H1 (cell line): ENCODE measurements at regions not wholly inside any gene's neighbourhood (a gene's known extent, or its start where the extent isn't known, plus 50 kb on each side); places are given as distances from the start of the nearest gene placed in this dataset.

Source experiments
- CTCF ChIA-PET: fragments of 300-600 bp; sonication (Branson Sonifier 250); formaldehyde crosslinking; loops from one replicate; lab custom pipeline; 2021; ENCODE audit not compliant: partially characterized antibody; lab: Charles Lee
- POLR2A ChIA-PET: fragments of 300-600 bp; sonication (Branson Sonifier 250); formaldehyde crosslinking; loops from one replicate; lab custom pipeline; 2021; ENCODE audit warnings: inconsistent platforms; ENCODE audit not compliant: partially characterized antibody; lab: Charles Lee
- DNase-seq, 2 experiments: peaks; one replicate each; pipeline versions ENCODE4 v3.0.0 to v3.0.0-alpha.2; 2010 to 2022; ENCODE audit warnings: low spot score in 2 of 2, low read depth in 1 of 2, mixed read lengths in 1 of 2
- FAIRE-seq: peaks from 2 replicates; lab custom pipeline; 2011; peaks lifted over from hg19 to GRCh38; lab: Jason Lieb, UNC
- H2AFZ ChIP-seq: 2 replicates; pipeline ENCODE4 v1.8.1; 2012; ENCODE audit warnings: low read length, inconsistent platforms
- H2AK5ac ChIP-seq: 2 replicates; pipeline ENCODE4 v1.6.1; 2013; ENCODE audit warnings: low read depth, low read length
- H2BK120ac ChIP-seq: replicated peaks from 2 replicates; pipeline ENCODE3; 2013; ENCODE audit warnings: low read depth, low read length, inconsistent platforms
- H2BK12ac ChIP-seq: 2 replicates; pipeline ENCODE4 v1.6.1; 2013; ENCODE audit warnings: low read depth, low read length
- H2BK15ac ChIP-seq: 2 replicates; pipeline ENCODE4 v1.6.1; 2013; ENCODE audit warnings: low read length
- H2BK20ac ChIP-seq: 2 replicates; pipeline ENCODE4 v1.6.1; 2013; ENCODE audit warnings: low read length
- H2BK5ac ChIP-seq: 2 replicates; pipeline ENCODE4 v1.6.1; 2013; ENCODE audit warnings: low read depth, low read length
- H3K14ac ChIP-seq: 2 replicates; pipeline ENCODE4 v1.6.1; 2013; ENCODE audit warnings: inconsistent platforms; ENCODE audit not compliant: insufficient read length
- H3K18ac ChIP-seq: 2 replicates; pipeline ENCODE4 v1.6.1; 2013; ENCODE audit warnings: low read length; ENCODE audit errors: extremely low read depth
- H3K23ac ChIP-seq: 2 replicates; pipeline ENCODE4 v1.6.1; 2013; ENCODE audit warnings: inconsistent platforms; ENCODE audit not compliant: insufficient read length
- H3K23me2 ChIP-seq: 2 replicates; pipeline ENCODE4 v1.6.1; 2013; ENCODE audit warnings: low read depth, low read length
- H3K27ac ChIP-seq: 2 replicates; pipeline ENCODE4 v1.6.1; 2011; ENCODE audit warnings: low read depth, low read length, inconsistent platforms
- H3K27me3 ChIP-seq, 4 experiments: replicated peaks in 1 of 4; 1 replicate in 1 of 4; 2 replicates in 3 of 4; pipeline versions ENCODE4 v1.6.1 to v1.8.1; 2011 to 2013; ENCODE audit warnings: low read length in 3 of 4, mild to moderate bottlenecking in 3 of 4, inconsistent platforms in 2 of 4, mixed read lengths in 2 of 4, moderate library complexity in 1 of 4; ENCODE audit not compliant: control insufficient read depth in 3 of 4, insufficient read depth in 3 of 4; ENCODE audit errors: extremely low read depth in 1 of 4
- H3K36me3 ChIP-seq, 4 experiments: 2 replicates each; pipeline versions ENCODE4 v1.6.1 to v1.8.1; 2011 to 2013; ENCODE audit warnings: mild to moderate bottlenecking in 4 of 4, low read length in 3 of 4, moderate library complexity in 2 of 4, control low read depth in 1 of 4, inconsistent platforms in 1 of 4; ENCODE audit not compliant: insufficient read depth in 4 of 4, control insufficient read depth in 2 of 4
- H3K4ac ChIP-seq: replicated peaks from 2 replicates; pipeline ENCODE3; 2013; ENCODE audit warnings: low read length, low read depth, mixed read lengths, inconsistent platforms; ENCODE audit not compliant: insufficient read length
- H3K4me1 ChIP-seq, 4 experiments: replicated peaks in 1 of 4; 1 replicate in 1 of 4; 2 replicates in 3 of 4; pipeline versions ENCODE4 v1.6.1 to v1.8.1; 2011 to 2013; ENCODE audit warnings: low read length in 3 of 4, inconsistent platforms in 2 of 4, mixed read lengths in 1 of 4; ENCODE audit not compliant: insufficient read depth in 4 of 4, control insufficient read depth in 3 of 4
- H3K4me2 ChIP-seq, 2 experiments: 2 replicates each; pipeline versions ENCODE4 v1.6.1 to v1.8.1; 2011 to 2013; ENCODE audit warnings: low read depth in 2 of 2, low read length in 2 of 2, control low read depth in 1 of 2, inconsistent platforms in 1 of 2, mild to moderate bottlenecking in 1 of 2; ENCODE audit not compliant: insufficient read depth in 1 of 2
- H3K4me3 ChIP-seq, 4 experiments: fragments of 200-600, 300-600 bp in 1 of 4; sonication (generic), shearing (Covaris generic), sonication (Bioruptor Twin) in 1 of 4; 2 replicates each; pipeline versions ENCODE4 v1.5.1 to v1.8.1; 2011 to 2016; ENCODE audit warnings: low read length in 4 of 4, low read depth in 3 of 4, control low read depth in 2 of 4, inconsistent platforms in 2 of 4, mild to moderate bottlenecking in 2 of 4, mixed read lengths in 1 of 4, moderate library complexity in 1 of 4; ENCODE audit not compliant: insufficient read depth in 2 of 4; ENCODE audit errors: extremely low read depth in 1 of 4
- H3K56ac ChIP-seq: replicated peaks from 2 replicates; pipeline ENCODE3; 2013; ENCODE audit warnings: low read depth, mild to moderate bottlenecking, mixed read lengths, low read length, inconsistent platforms; ENCODE audit not compliant: insufficient read length
- H3K79me1 ChIP-seq: 2 replicates; pipeline ENCODE4 v1.6.1; 2013; ENCODE audit warnings: low read depth, low read length, control low read depth
- H3K79me2 ChIP-seq, 2 experiments: 2 replicates each; pipeline versions ENCODE4 v1.6.1 to v1.8.1; 2012 to 2013; ENCODE audit warnings: low read length in 2 of 2, mild to moderate bottlenecking in 2 of 2, inconsistent platforms in 1 of 2; ENCODE audit not compliant: insufficient read depth in 2 of 2, control insufficient read depth in 1 of 2
- H3K9ac ChIP-seq, 4 experiments: replicated peaks in 1 of 4; 1 replicate in 1 of 4; 2 replicates in 3 of 4; pipeline versions ENCODE4 v1.6.1 to v1.8.1; 2011 to 2013; ENCODE audit warnings: low read depth in 3 of 4, low read length in 3 of 4, control low read depth in 2 of 4, mild to moderate bottlenecking in 2 of 4, moderate library complexity in 2 of 4, inconsistent platforms in 1 of 4; ENCODE audit errors: extremely low read depth in 1 of 4
- H3K9me3 ChIP-seq, 2 experiments: 2 replicates each; pipeline versions ENCODE4 v1.6.1 to v1.8.1; 2012 to 2013; ENCODE audit warnings: mild to moderate bottlenecking in 2 of 2, moderate library complexity in 2 of 2, control low read depth in 1 of 2, inconsistent platforms in 1 of 2, low read depth in 1 of 2, low read length in 1 of 2, mixed read lengths in 1 of 2; ENCODE audit not compliant: insufficient read depth in 2 of 2
- H4K20me1 ChIP-seq, 2 experiments: replicated peaks in 1 of 2; 2 replicates each; pipeline versions ENCODE3 to v1.8.1; 2011 to 2013; ENCODE audit warnings: inconsistent platforms in 2 of 2, low read length in 2 of 2, mild to moderate bottlenecking in 1 of 2; ENCODE audit not compliant: insufficient read depth in 2 of 2, control insufficient read depth in 1 of 2
- H4K5ac ChIP-seq: 2 replicates; pipeline ENCODE4 v1.6.1; 2013; ENCODE audit warnings: low read length, low read depth, mixed read lengths, inconsistent platforms; ENCODE audit not compliant: insufficient read length
- H4K8ac ChIP-seq: 2 replicates; pipeline ENCODE4 v1.8.0; 2013; ENCODE audit warnings: mild to moderate bottlenecking, moderate library complexity, low read length, inconsistent platforms; ENCODE audit not compliant: insufficient read depth; ENCODE audit errors: extremely low read depth
- H4K91ac ChIP-seq: replicated peaks from 2 replicates; pipeline ENCODE3; 2013; ENCODE audit warnings: low read length, mixed read lengths, inconsistent platforms; ENCODE audit not compliant: insufficient read length
- ATF3 ChIP-seq: IDR thresholded peaks from 2 replicates; pipeline ENCODE4 v1.6.1; 2011; ENCODE audit warnings: low read depth, mild to moderate bottlenecking, low read length; ENCODE audit not compliant: insufficient read depth
- BACH1 ChIP-seq: IDR thresholded peaks from 2 replicates; pipeline ENCODE4 v1.6.1; 2012; ENCODE audit warnings: low read length, improper control_type of control experiment
- E2F6 ChIP-seq: IDR thresholded peaks from 2 replicates; pipeline ENCODE4 v1.6.1; 2012; ENCODE audit warnings: inconsistent platforms
- EGR1 ChIP-seq: IDR thresholded peaks from 2 replicates; pipeline ENCODE4 v1.6.1; 2011; ENCODE audit warnings: low read depth, low read length, borderline replicate concordance
- EZH2 ChIP-seq: fragments of 200-600 bp; sonication (generic); IDR thresholded peaks from 2 replicates; pipeline ENCODE4 v1.7.1; 2012; ENCODE audit warnings: low read depth, mild to moderate bottlenecking, moderate library complexity, low read length, inconsistent platforms; ENCODE audit not compliant: severe bottlenecking
- HDAC2 ChIP-seq, 2 experiments: fragments of 300-600 bp in 1 of 2; sonication (generic) in 1 of 2; IDR thresholded peaks; 2 replicates each; pipeline ENCODE4 v1.6.1; 2011 to 2012; ENCODE audit warnings: low read depth in 2 of 2, low read length in 2 of 2, mild to moderate bottlenecking in 2 of 2, moderate library complexity in 2 of 2, borderline replicate concordance in 1 of 2, inconsistent platforms in 1 of 2
- MAX ChIP-seq: IDR thresholded peaks from 2 replicates; pipeline ENCODE4 v1.6.1; 2012; ENCODE audit warnings: inconsistent platforms
- PHF8 ChIP-seq: fragments of 200-600 bp; sonication (generic); conservative IDR thresholded peaks from 2 replicates; pipeline ENCODE4 v1.7.1; 2012; ENCODE audit warnings: low read depth, mild to moderate bottlenecking, inconsistent platforms, low read length, moderate library complexity
- POLR2A ChIP-seq, 2 experiments: IDR thresholded peaks; 1 replicate in 1 of 2; 2 replicates in 1 of 2; pipeline ENCODE4 v1.6.1; 2011; ENCODE audit warnings: low read depth in 2 of 2, low read length in 2 of 2, mild to moderate bottlenecking in 2 of 2; ENCODE audit errors: control extremely low read depth in 1 of 2
- RBBP5 ChIP-seq: IDR thresholded peaks from 2 replicates; pipeline ENCODE4 v1.7.1; 2012; ENCODE audit warnings: low read depth, mild to moderate bottlenecking, inconsistent platforms, low read length, moderate library complexity, borderline replicate concordance
- RXRA ChIP-seq: IDR thresholded peaks from 2 replicates; pipeline ENCODE4 v1.6.1; 2011; ENCODE audit warnings: low read depth, mild to moderate bottlenecking, low read length, moderate library complexity; ENCODE audit not compliant: insufficient read depth
- SIN3A ChIP-seq, 2 experiments: IDR thresholded peaks in 1 of 2; conservative IDR thresholded peaks in 1 of 2; 2 replicates each; pipeline ENCODE4 v1.6.1; 2011 to 2012; ENCODE audit warnings: low read length in 2 of 2, improper control_type of control experiment in 1 of 2, low read depth in 1 of 2, mild to moderate bottlenecking in 1 of 2
- WGBS, 2 experiments: shearing (Covaris generic) in 1 of 2; methylation state at CpG; one replicate each; pipeline versions ENCODE4 v1.1.6 to v1.1.7; 2013 to 2015; ENCODE audit warnings: low lambda C conversion rate in 2 of 2, mixed read lengths in 2 of 2, inconsistent platforms in 1 of 2, low coverage in 1 of 2, missing lambda C conversion rate in 1 of 2; ENCODE audit not compliant: insufficient replicate concordance in 2 of 2, insufficient coverage in 1 of 2, insufficient read length in 1 of 2; ENCODE audit errors: extremely low coverage in 1 of 2, missing lambda C conversion rate in 1 of 2; 5-methylcytosine and 5-hydroxymethylcytosine counted together

GRCh38 chr22:47374273-47374771 is 611.9 kb downstream of the TBC1D22A start:
- H2AK5ac ChIP-seq = no peak overlapping the region
- H3K4ac ChIP-seq = no peak overlapping the region
- H3K4me1 ChIP-seq = no peaks in the 10 kb centered on the region
- H3K18ac ChIP-seq = no peak overlapping the region
- H3K56ac ChIP-seq = no peak overlapping the region
- peaks cover 80 to 99% of the 10 kb centered on the region in 2 experiments for H3K9me3 ChIP-seq
- H4K20me1 ChIP-seq = no peaks in the 10 kb centered on the region
- no peaks in the 10 kb centered on the region for H3K79me1 ChIP-seq
- no peak for DNase-seq
- H4K91ac ChIP-seq = no peak overlapping the region
- no peak overlapping the region for H3K23ac ChIP-seq
- no peak overlapping the region for H2BK120ac ChIP-seq
- no peak overlapping the region for H3K9ac ChIP-seq
- no peaks in the 10 kb centered on the region for H3K36me3 ChIP-seq
- no peak overlapping the region for H4K5ac ChIP-seq
- H3K27me3 ChIP-seq = no peaks in the 10 kb centered on the region
- ChIA-PET CTCF (no interaction called here), POLR2A (no interaction called here)
- H3K79me2 ChIP-seq = no peaks in the 10 kb centered on the region
- H3K4me2 ChIP-seq = no peak overlapping the region
- no peak overlapping the region for H2AFZ ChIP-seq
- H4K8ac ChIP-seq = no peak overlapping the region
- H3K23me2 ChIP-seq = no peaks in the 10 kb centered on the region
- no peak overlapping the region for H2BK12ac ChIP-seq
- no peak overlapping the region for H3K27ac ChIP-seq
- no peak overlapping the region for H3K14ac ChIP-seq
- 89% methylated on average over 15 of the region's 15 CpGs; no CpG with 5 or more reads in 1 of the 2 experiments for WGBS, 2 experiments
- H2BK5ac ChIP-seq = no peak overlapping the region
- no peak overlapping the region for H3K4me3 ChIP-seq
- FAIRE-seq = no peak
- H2BK20ac ChIP-seq = no peak overlapping the region
- H2BK15ac ChIP-seq = no peak overlapping the region
- no peak for TF ChIP-seq RXRA
- no peak for TF ChIP-seq MAX
- TF ChIP-seq SIN3A (conservative IDR thresholded peaks at IDR 0.05 in 1 of 2, IDR thresholded peaks at IDR 0.05 in 1 of 2; ENCODE audit: low read depth in 1 of 2, low read length in 2 of 2) = no peak
- no peak for TF ChIP-seq HDAC2 (IDR thresholded peaks at IDR 0.05; ENCODE audit: borderline replicate concordance in 1 of 2, low read depth in 2 of 2, low read length in 2 of 2)
- no peak for TF ChIP-seq RBBP5
- TF ChIP-seq ATF3 = no peak
- no peak for TF ChIP-seq PHF8
- no peak for TF ChIP-seq EGR1
- no peak for TF ChIP-seq EZH2
- TF ChIP-seq BACH1 = no peak
- no peak for TF ChIP-seq E2F6
- TF ChIP-seq POLR2A (IDR thresholded peaks at IDR 0.05; ENCODE audit: control extremely low read depth in 1 of 2, low read depth in 2 of 2, low read length in 2 of 2) = no peak
